Hepatocyte (in vitro differentiated cells): ENCODE measurements at regions not wholly inside any gene's neighbourhood (a gene's known extent, or its start where the extent isn't known, plus 50 kb on each side); places are given as distances from the start of the nearest gene placed in this dataset.

Source experiments
- EZH2 ChIP-seq: fragments of 200-600 bp; sonication (generic); IDR thresholded peaks from 2 replicates; pipeline ENCODE4 v1.6.1; 2016; ENCODE audit warnings: antibody characterized with exemption, mild to moderate bottlenecking, borderline replicate concordance
- EZH2phosphoT487 ChIP-seq: fragments of 200-600 bp; sonication (generic); IDR thresholded peaks from one replicate; pipeline ENCODE4 v1.6.1; 2018; ENCODE audit warnings: antibody characterized with exemption, mild to moderate bottlenecking, low read depth, moderate library complexity; ENCODE audit not compliant: unreplicated experiment, severe bottlenecking
- TF ChIP-seq, protein P1 (sequence below): fragments of 200-600 bp; sonication (generic); IDR thresholded peaks from 2 replicates; pipeline ENCODE4 v1.5.1; 2016; ENCODE audit warnings: antibody characterized with exemption, mild to moderate bottlenecking; ENCODE audit not compliant: poor library complexity

DNA sequence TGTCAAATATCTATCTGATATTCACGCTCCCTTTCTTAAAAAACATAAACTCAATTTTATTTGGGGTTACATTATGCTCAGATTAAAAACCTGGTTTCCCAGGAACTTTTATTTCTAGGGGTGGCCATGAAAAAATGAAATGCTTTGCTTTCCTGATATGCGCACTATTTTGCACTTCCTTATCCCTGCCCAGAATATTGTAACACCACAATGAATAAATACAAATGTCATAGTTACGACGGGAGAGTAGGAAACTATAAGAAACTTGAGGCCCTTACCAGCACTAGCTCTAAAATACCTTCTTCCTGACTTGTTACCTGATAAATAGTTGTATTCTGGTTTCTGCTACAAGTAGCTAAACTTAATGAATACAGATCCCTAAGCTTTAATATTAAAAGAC, 475.6 kb upstream of the CWC22 start:
- TF ChIP-seq, protein P1, sequence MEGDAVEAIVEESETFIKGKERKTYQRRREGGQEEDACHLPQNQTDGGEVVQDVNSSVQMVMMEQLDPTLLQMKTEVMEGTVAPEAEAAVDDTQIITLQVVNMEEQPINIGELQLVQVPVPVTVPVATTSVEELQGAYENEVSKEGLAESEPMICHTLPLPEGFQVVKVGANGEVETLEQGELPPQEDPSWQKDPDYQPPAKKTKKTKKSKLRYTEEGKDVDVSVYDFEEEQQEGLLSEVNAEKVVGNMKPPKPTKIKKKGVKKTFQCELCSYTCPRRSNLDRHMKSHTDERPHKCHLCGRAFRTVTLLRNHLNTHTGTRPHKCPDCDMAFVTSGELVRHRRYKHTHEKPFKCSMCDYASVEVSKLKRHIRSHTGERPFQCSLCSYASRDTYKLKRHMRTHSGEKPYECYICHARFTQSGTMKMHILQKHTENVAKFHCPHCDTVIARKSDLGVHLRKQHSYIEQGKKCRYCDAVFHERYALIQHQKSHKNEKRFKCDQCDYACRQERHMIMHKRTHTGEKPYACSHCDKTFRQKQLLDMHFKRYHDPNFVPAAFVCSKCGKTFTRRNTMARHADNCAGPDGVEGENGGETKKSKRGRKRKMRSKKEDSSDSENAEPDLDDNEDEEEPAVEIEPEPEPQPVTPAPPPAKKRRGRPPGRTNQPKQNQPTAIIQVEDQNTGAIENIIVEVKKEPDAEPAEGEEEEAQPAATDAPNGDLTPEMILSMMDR, result no peak
- TF ChIP-seq EZH2 (no peak), EZH2phosphoT487 (no peak)
